ENCODE measurements at regions not wholly inside any gene's neighbourhood (a gene's known extent, or its start where the extent isn't known, plus 50 kb on each side); places are given as distances from the start of the nearest gene placed in this dataset.

DNA sequence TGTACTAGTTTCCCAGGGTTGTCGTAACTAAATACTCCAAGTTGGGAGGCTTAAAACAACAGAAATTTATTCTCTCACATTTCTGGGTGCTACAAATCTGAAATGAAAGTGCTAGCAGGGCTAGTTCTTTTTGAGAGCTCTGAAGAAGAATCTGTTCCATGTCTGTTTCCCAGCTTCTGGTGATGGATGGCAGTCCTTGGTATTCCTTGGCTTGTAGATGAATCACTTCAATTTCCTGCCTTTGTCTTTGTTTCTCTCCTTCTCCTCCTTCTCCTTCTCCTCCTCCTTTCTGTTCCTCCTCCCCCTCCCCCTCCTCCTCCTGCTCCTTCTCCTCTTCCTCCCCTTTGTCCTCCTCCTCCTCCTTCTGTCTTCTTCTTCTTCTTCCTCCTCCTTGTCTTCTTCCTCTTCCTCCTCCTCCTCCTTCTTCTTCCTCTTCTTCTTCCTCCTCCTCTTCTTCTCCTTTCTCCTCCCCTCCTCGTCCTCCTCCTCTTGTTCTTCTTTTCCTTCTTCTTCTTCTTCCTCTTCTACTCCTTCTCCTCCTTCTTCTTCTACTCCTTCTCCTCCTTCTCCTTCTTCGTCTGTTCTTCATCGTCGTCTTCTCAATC lies 104.7 kb upstream of the ANKRD55 start:
- TF ChIP-seq STAT5B (CRISPR knock-in tag; IDR thresholded peaks at IDR 0.05): no peak
- no peak for TF ChIP-seq SPEN (CRISPR knock-in tag; IDR thresholded peaks at IDR 0.05; ENCODE audit: low read depth)
- TF ChIP-seq, protein P1, sequence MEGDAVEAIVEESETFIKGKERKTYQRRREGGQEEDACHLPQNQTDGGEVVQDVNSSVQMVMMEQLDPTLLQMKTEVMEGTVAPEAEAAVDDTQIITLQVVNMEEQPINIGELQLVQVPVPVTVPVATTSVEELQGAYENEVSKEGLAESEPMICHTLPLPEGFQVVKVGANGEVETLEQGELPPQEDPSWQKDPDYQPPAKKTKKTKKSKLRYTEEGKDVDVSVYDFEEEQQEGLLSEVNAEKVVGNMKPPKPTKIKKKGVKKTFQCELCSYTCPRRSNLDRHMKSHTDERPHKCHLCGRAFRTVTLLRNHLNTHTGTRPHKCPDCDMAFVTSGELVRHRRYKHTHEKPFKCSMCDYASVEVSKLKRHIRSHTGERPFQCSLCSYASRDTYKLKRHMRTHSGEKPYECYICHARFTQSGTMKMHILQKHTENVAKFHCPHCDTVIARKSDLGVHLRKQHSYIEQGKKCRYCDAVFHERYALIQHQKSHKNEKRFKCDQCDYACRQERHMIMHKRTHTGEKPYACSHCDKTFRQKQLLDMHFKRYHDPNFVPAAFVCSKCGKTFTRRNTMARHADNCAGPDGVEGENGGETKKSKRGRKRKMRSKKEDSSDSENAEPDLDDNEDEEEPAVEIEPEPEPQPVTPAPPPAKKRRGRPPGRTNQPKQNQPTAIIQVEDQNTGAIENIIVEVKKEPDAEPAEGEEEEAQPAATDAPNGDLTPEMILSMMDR (CRISPR knock-in tag; IDR thresholded peaks at IDR 0.05): no peak
- TF ChIP-seq, protein P2, sequence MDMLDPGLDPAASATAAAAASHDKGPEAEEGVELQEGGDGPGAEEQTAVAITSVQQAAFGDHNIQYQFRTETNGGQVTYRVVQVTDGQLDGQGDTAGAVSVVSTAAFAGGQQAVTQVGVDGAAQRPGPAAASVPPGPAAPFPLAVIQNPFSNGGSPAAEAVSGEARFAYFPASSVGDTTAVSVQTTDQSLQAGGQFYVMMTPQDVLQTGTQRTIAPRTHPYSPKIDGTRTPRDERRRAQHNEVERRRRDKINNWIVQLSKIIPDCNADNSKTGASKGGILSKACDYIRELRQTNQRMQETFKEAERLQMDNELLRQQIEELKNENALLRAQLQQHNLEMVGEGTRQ (IDR thresholded peaks at IDR 0.05; ENCODE audit: low read depth, low read length): no peak
- TF ChIP-seq, protein P2 (CRISPR knock-in tag; IDR thresholded peaks at IDR 0.05; ENCODE audit: borderline replicate concordance): no peak
- TF ChIP-seq, protein P3, sequence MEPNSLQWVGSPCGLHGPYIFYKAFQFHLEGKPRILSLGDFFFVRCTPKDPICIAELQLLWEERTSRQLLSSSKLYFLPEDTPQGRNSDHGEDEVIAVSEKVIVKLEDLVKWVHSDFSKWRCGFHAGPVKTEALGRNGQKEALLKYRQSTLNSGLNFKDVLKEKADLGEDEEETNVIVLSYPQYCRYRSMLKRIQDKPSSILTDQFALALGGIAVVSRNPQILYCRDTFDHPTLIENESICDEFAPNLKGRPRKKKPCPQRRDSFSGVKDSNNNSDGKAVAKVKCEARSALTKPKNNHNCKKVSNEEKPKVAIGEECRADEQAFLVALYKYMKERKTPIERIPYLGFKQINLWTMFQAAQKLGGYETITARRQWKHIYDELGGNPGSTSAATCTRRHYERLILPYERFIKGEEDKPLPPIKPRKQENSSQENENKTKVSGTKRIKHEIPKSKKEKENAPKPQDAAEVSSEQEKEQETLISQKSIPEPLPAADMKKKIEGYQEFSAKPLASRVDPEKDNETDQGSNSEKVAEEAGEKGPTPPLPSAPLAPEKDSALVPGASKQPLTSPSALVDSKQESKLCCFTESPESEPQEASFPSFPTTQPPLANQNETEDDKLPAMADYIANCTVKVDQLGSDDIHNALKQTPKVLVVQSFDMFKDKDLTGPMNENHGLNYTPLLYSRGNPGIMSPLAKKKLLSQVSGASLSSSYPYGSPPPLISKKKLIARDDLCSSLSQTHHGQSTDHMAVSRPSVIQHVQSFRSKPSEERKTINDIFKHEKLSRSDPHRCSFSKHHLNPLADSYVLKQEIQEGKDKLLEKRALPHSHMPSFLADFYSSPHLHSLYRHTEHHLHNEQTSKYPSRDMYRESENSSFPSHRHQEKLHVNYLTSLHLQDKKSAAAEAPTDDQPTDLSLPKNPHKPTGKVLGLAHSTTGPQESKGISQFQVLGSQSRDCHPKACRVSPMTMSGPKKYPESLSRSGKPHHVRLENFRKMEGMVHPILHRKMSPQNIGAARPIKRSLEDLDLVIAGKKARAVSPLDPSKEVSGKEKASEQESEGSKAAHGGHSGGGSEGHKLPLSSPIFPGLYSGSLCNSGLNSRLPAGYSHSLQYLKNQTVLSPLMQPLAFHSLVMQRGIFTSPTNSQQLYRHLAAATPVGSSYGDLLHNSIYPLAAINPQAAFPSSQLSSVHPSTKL (CRISPR knock-in tag; IDR thresholded peaks at IDR 0.05): no peak
- TF ChIP-seq EP300 (IDR thresholded peaks at IDR 0.05; ENCODE audit: low read depth in 2 of 2, low read length in 2 of 2): no peak
- no peak for TF ChIP-seq EP300 (CRISPR knock-in tag; IDR thresholded peaks at IDR 0.05; ENCODE audit: borderline replicate concordance)
- no peak for TF ChIP-seq ZNF207 (IDR thresholded peaks at IDR 0.05; ENCODE audit: borderline replicate concordance)
- TF ChIP-seq NFYB (CRISPR knock-in tag; IDR thresholded peaks at IDR 0.05): no peak
- TF ChIP-seq FOXP1 (IDR thresholded peaks at IDR 0.05): no peak
- TF ChIP-seq FOXP1 (CRISPR knock-in tag; IDR thresholded peaks at IDR 0.05): no peak
- no peak for TF ChIP-seq ZNF891 (CRISPR knock-in tag; IDR thresholded peaks at IDR 0.05)
- TF ChIP-seq ZMYM3 (CRISPR knock-in tag; IDR thresholded peaks at IDR 0.05): no peak
- no peak for TF ChIP-seq NR1H2 (CRISPR knock-in tag; IDR thresholded peaks at IDR 0.05; ENCODE audit: borderline replicate concordance, low read depth)

Measured in HepG2 (cell line).